Upper lobe of left lung (tissue), 4 donors: ENCODE measurements at regions not wholly inside any gene's neighbourhood (a gene's known extent, or its start where the extent isn't known, plus 50 kb on each side); places are given as distances from the start of the nearest gene placed in this dataset.

ENCODE experiments used
- EP300 ChIP-seq, 4 donors: sonication (generic); formaldehyde crosslinking; IDR thresholded peaks; one replicate each; pipeline ENCODE4 v1.5.1; 2017; ENCODE audit warnings: antibody characterized with exemption in 4 of 4, control low read depth in 2 of 4
- POLR2A ChIP-seq, 4 donors: fragments of 450-650 bp; IDR thresholded peaks; one replicate each; pipeline ENCODE4 v1.5.1; 2016 to 2017; ENCODE audit warnings: antibody characterized with exemption in 4 of 4, mild to moderate bottlenecking in 2 of 4
- POLR2AphosphoS5 ChIP-seq, 2 donors: sonication (generic); formaldehyde crosslinking; IDR thresholded peaks; one replicate each; pipeline ENCODE4 v1.5.1; 2017; ENCODE audit warnings: antibody characterized with exemption in 2 of 2
- TF ChIP-seq, protein P1 (sequence below), 6 experiments: fragments of 450-650 bp in 4 of 6; fragments of 200-600 bp in 2 of 6; sonication (generic) in 2 of 6; IDR thresholded peaks; one replicate each; pipeline ENCODE4 v1.5.1; 2016 to 2019; ENCODE audit warnings: antibody characterized with exemption in 6 of 6

DNA sequence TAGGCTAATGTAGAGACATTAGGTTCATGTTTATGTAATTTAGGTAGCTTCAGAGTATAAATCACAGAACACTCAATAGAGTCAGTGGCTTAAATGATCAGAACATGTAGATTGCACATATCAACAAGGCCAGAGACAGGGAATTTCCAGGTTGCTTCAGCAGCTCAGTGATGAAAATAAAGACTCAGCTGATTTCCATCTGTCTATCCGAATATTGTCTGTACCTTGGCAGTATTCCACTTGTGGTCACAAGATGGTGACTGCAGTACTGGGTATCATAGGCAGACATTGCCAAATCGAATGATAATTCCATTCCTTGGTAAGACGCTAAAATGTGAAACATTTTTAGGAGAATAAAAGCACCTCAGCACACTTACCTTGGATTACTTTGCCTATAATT is 702.2 kb downstream of the MAT2B start:
- TF ChIP-seq, protein P1, sequence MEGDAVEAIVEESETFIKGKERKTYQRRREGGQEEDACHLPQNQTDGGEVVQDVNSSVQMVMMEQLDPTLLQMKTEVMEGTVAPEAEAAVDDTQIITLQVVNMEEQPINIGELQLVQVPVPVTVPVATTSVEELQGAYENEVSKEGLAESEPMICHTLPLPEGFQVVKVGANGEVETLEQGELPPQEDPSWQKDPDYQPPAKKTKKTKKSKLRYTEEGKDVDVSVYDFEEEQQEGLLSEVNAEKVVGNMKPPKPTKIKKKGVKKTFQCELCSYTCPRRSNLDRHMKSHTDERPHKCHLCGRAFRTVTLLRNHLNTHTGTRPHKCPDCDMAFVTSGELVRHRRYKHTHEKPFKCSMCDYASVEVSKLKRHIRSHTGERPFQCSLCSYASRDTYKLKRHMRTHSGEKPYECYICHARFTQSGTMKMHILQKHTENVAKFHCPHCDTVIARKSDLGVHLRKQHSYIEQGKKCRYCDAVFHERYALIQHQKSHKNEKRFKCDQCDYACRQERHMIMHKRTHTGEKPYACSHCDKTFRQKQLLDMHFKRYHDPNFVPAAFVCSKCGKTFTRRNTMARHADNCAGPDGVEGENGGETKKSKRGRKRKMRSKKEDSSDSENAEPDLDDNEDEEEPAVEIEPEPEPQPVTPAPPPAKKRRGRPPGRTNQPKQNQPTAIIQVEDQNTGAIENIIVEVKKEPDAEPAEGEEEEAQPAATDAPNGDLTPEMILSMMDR (IDR thresholded peaks at IDR 0.05), result no peak
- TF ChIP-seq POLR2AphosphoS5 (IDR thresholded peaks at IDR 0.05) (no peak), EP300 (IDR thresholded peaks at IDR 0.05) (no peak), POLR2A (IDR thresholded peaks at IDR 0.05) (no peak)
